GM23338 (cell line): ENCODE measurements at regions not wholly inside any gene's neighbourhood (a gene's known extent, or its start where the extent isn't known, plus 50 kb on each side); places are given as distances from the start of the nearest gene placed in this dataset.

Experiments used
- ATAC-seq: fragments of 200-7000 bp; cut with Tn5 transposase; 3 replicates; pipeline ENCODE4 v1.9.1; 2020
- DNase-seq: peaks from one replicate; pipeline ENCODE4 v3.0.0-alpha.2; 2015; ENCODE audit warnings: low spot score
- H2AFZ ChIP-seq: fragments of 200-600 bp; sonication (generic); 2 replicates; pipeline ENCODE4 v1.8.0; 2016; ENCODE audit warnings: antibody characterized with exemption, mild to moderate bottlenecking, moderate library complexity
- H3F3A ChIP-seq: fragments of 200-600 bp; sonication (generic); replicated peaks from 2 replicates; pipeline ENCODE4 v1.8.0; 2017; ENCODE audit warnings: antibody characterized with exemption, mixed run types, low read depth
- H3K27ac ChIP-seq: fragments of 200-600 bp; sonication (generic); 2 replicates; pipeline ENCODE4 v1.6.1; 2016; ENCODE audit warnings: low read depth
- H3K27me3 ChIP-seq: fragments of 200-600 bp; sonication (generic); 2 replicates; pipeline ENCODE4 v1.8.0; 2016; ENCODE audit warnings: mild to moderate bottlenecking, mixed run types, moderate library complexity; ENCODE audit not compliant: insufficient read depth
- H3K36me3 ChIP-seq: fragments of 200-600 bp; sonication (generic); 2 replicates; pipeline ENCODE4 v1.8.0; 2016; ENCODE audit warnings: mild to moderate bottlenecking; ENCODE audit not compliant: insufficient read depth
- H3K4me1 ChIP-seq: fragments of 200-600 bp; sonication (generic); 2 replicates; pipeline ENCODE4 v1.8.0; 2016; ENCODE audit warnings: mild to moderate bottlenecking, moderate library complexity; ENCODE audit not compliant: insufficient read depth
- H3K4me2 ChIP-seq: fragments of 200-600 bp; sonication (generic); 2 replicates; pipeline ENCODE4 v1.7.1; 2017; ENCODE audit warnings: mixed run types
- H3K4me3 ChIP-seq: fragments of 200-600 bp; sonication (generic); 2 replicates; pipeline ENCODE4 v1.6.1; 2016; ENCODE audit warnings: mixed run types
- H3K79me2 ChIP-seq: fragments of 200-600 bp; sonication (generic); replicated peaks from 2 replicates; pipeline ENCODE4 v1.8.0; 2017; ENCODE audit warnings: mild to moderate bottlenecking; ENCODE audit not compliant: insufficient read depth
- H3K9me2 ChIP-seq: fragments of 200-600 bp; sonication (generic); 2 replicates; pipeline ENCODE4 v1.8.0; 2017; ENCODE audit not compliant: insufficient read depth
- H4K20me1 ChIP-seq: fragments of 200-600 bp; sonication (generic); replicated peaks from 2 replicates; pipeline ENCODE4 v1.8.0; 2017; ENCODE audit warnings: mild to moderate bottlenecking; ENCODE audit not compliant: insufficient read depth
- H3K27ac Mint-ChIP-seq: 2 replicates; pipeline ENCODE4 v1.8.0; 2020; ENCODE audit warnings: inconsistent platforms, mild to moderate bottlenecking, moderate library complexity, mixed read lengths
- H3K27me3 Mint-ChIP-seq: 3 replicates; pipeline ENCODE4 v1.8.0; 2022; ENCODE audit warnings: low read depth, mild to moderate bottlenecking, moderate library complexity, mixed read lengths, inconsistent platforms; ENCODE audit not compliant: insufficient read depth, poor library complexity
- H3K36me3 Mint-ChIP-seq: 3 replicates; pipeline ENCODE4 v1.8.0; 2021; ENCODE audit warnings: low read depth, mild to moderate bottlenecking, inconsistent platforms, moderate library complexity, mixed read lengths
- H3K4me1 Mint-ChIP-seq: 3 replicates; pipeline ENCODE4 v1.8.0; 2020; ENCODE audit warnings: mild to moderate bottlenecking, inconsistent platforms, mixed read lengths
- H3K4me3 Mint-ChIP-seq: 3 replicates; pipeline ENCODE4 v1.8.0; 2021; ENCODE audit warnings: moderate library complexity, mild to moderate bottlenecking, inconsistent platforms, mixed read lengths
- H3K9me3 Mint-ChIP-seq: 3 replicates; pipeline ENCODE4 v1.8.0; 2020; ENCODE audit warnings: moderate library complexity, mild to moderate bottlenecking, inconsistent platforms, mixed read lengths
- CREB1 ChIP-seq: fragments of 250-450 bp; sonication (Bioruptor Pico); IDR thresholded peaks from 2 replicates; pipeline ENCODE4 v1.5.0; 2020; ENCODE audit warnings: low read depth, mild to moderate bottlenecking, moderate library complexity
- ETS1 ChIP-seq: IDR thresholded peaks from 2 replicates; pipeline ENCODE4 v1.6.1; 2016; ENCODE audit warnings: antibody characterized with exemption
- EZH2 ChIP-seq: fragments of 200-600 bp; sonication (generic); IDR thresholded peaks from one replicate; pipeline ENCODE4 v1.8.0; 2017; ENCODE audit warnings: antibody characterized with exemption, mild to moderate bottlenecking, low read depth; ENCODE audit not compliant: unreplicated experiment
- EZH2phosphoT487 ChIP-seq: fragments of 200-600 bp; sonication (generic); IDR thresholded peaks from one replicate; pipeline ENCODE4 v1.8.1; 2018; ENCODE audit warnings: antibody characterized with exemption; ENCODE audit not compliant: unreplicated experiment
- JUNB ChIP-seq: IDR thresholded peaks from one replicate; pipeline ENCODE4 v1.6.1; 2016; ENCODE audit warnings: antibody characterized with exemption; ENCODE audit not compliant: unreplicated experiment
- NANOG ChIP-seq: IDR thresholded peaks from 2 replicates; pipeline ENCODE4 v1.6.1; 2016; ENCODE audit warnings: antibody characterized with exemption, borderline replicate concordance
- POLR2AphosphoS5 ChIP-seq: IDR thresholded peaks from 2 replicates; pipeline ENCODE4 v1.6.1; 2016; ENCODE audit warnings: antibody characterized with exemption, low read depth
- REST ChIP-seq: IDR thresholded peaks from one replicate; pipeline ENCODE4 v1.6.1; 2018; ENCODE audit warnings: antibody characterized with exemption; ENCODE audit not compliant: unreplicated experiment
- STAT1 ChIP-seq: IDR thresholded peaks from one replicate; pipeline ENCODE4 v1.6.1; 2016; ENCODE audit warnings: antibody characterized with exemption; ENCODE audit not compliant: unreplicated experiment
- ZNF114 ChIP-seq: fragments of 250-450 bp; sonication (Bioruptor Pico); IDR thresholded peaks from 2 replicates; pipeline ENCODE4 v1.5.0; 2020; ENCODE audit warnings: mild to moderate bottlenecking, moderate library complexity
- ZNF331 ChIP-seq: fragments of 250-450 bp; sonication (Bioruptor Pico); IDR thresholded peaks from 2 replicates; pipeline ENCODE4 v1.5.0; 2020; ENCODE audit warnings: low read depth, mild to moderate bottlenecking, moderate library complexity
- TF ChIP-seq, protein P1 (sequence below), 2 experiments: fragments of 200-600 bp in 1 of 2; sonication (generic) in 1 of 2; conservative IDR thresholded peaks; 2 replicates each; pipeline versions ENCODE4 v1.5.1 to v1.6.1; 2016 to 2017; ENCODE audit warnings: antibody characterized with exemption in 2 of 2, low read depth in 2 of 2, mild to moderate bottlenecking in 2 of 2, moderate library complexity in 1 of 2
- TF ChIP-seq, protein P2 (sequence below): fragments of 250-450 bp; sonication (Bioruptor Pico); IDR thresholded peaks from 2 replicates; pipeline ENCODE4 v1.5.0; 2020; ENCODE audit warnings: mild to moderate bottlenecking, moderate library complexity

DNA sequence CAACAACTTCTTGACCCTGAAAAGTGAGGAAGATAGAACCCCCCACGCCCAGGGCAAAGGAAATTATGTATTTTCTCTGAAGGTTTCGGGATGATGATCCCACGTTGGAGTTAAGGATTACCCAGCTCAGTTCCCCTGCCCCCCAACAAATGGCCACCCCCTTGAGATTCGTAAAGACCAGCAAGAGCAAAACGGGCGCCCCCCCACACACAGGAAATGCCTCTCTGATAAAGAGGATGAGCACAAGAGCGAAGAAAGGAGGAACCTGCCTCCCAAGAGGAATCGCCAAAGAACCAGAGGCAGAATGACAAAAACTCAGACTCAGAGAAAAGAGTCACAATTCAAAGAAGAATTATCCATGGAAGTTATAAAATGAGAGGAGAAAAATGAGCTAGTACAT, 576.9 kb downstream of the MATN1 start:
- Mint-ChIP-seq H3K27me3 (peaks cover 7% of the 10 kb centered on the region), H3K27ac (no peak overlapping the region), H3K9me3 (peaks cover 65% of the 10 kb centered on the region), H3K4me3 (no peak overlapping the region), H3K36me3 (peaks cover 25% of the 10 kb centered on the region), H3K4me1 (no peaks in the 10 kb centered on the region; the same call in 2 of the 3 replicates)
- H4K20me1 ChIP-seq = no peaks in the 10 kb centered on the region
- H3F3A ChIP-seq = no peaks in the 10 kb centered on the region
- H3K27ac ChIP-seq = no peak overlapping the region
- H3K27me3 ChIP-seq = no peaks in the 10 kb centered on the region
- H3K9me2 ChIP-seq = peaks cover 12% of the 10 kb centered on the region; the same call in 1 of the 2 replicates
- no peaks in the 10 kb centered on the region for H3K79me2 ChIP-seq
- TF ChIP-seq ZNF331 (CRISPR knock-in tag) (no peak), REST (no peak), ETS1 (no peak), JUNB (no peak), EZH2 (no peak), EZH2phosphoT487 (no peak), NANOG (no peak), ZNF114 (CRISPR knock-in tag) (no peak), POLR2AphosphoS5 (no peak), CREB1 (CRISPR knock-in tag) (no peak), STAT1 (no peak)
- TF ChIP-seq, protein P1, sequence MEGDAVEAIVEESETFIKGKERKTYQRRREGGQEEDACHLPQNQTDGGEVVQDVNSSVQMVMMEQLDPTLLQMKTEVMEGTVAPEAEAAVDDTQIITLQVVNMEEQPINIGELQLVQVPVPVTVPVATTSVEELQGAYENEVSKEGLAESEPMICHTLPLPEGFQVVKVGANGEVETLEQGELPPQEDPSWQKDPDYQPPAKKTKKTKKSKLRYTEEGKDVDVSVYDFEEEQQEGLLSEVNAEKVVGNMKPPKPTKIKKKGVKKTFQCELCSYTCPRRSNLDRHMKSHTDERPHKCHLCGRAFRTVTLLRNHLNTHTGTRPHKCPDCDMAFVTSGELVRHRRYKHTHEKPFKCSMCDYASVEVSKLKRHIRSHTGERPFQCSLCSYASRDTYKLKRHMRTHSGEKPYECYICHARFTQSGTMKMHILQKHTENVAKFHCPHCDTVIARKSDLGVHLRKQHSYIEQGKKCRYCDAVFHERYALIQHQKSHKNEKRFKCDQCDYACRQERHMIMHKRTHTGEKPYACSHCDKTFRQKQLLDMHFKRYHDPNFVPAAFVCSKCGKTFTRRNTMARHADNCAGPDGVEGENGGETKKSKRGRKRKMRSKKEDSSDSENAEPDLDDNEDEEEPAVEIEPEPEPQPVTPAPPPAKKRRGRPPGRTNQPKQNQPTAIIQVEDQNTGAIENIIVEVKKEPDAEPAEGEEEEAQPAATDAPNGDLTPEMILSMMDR (conservative IDR thresholded peaks at IDR 0.05; ENCODE audit: low read depth in 2 of 2) = no peak
- TF ChIP-seq, protein P2, sequence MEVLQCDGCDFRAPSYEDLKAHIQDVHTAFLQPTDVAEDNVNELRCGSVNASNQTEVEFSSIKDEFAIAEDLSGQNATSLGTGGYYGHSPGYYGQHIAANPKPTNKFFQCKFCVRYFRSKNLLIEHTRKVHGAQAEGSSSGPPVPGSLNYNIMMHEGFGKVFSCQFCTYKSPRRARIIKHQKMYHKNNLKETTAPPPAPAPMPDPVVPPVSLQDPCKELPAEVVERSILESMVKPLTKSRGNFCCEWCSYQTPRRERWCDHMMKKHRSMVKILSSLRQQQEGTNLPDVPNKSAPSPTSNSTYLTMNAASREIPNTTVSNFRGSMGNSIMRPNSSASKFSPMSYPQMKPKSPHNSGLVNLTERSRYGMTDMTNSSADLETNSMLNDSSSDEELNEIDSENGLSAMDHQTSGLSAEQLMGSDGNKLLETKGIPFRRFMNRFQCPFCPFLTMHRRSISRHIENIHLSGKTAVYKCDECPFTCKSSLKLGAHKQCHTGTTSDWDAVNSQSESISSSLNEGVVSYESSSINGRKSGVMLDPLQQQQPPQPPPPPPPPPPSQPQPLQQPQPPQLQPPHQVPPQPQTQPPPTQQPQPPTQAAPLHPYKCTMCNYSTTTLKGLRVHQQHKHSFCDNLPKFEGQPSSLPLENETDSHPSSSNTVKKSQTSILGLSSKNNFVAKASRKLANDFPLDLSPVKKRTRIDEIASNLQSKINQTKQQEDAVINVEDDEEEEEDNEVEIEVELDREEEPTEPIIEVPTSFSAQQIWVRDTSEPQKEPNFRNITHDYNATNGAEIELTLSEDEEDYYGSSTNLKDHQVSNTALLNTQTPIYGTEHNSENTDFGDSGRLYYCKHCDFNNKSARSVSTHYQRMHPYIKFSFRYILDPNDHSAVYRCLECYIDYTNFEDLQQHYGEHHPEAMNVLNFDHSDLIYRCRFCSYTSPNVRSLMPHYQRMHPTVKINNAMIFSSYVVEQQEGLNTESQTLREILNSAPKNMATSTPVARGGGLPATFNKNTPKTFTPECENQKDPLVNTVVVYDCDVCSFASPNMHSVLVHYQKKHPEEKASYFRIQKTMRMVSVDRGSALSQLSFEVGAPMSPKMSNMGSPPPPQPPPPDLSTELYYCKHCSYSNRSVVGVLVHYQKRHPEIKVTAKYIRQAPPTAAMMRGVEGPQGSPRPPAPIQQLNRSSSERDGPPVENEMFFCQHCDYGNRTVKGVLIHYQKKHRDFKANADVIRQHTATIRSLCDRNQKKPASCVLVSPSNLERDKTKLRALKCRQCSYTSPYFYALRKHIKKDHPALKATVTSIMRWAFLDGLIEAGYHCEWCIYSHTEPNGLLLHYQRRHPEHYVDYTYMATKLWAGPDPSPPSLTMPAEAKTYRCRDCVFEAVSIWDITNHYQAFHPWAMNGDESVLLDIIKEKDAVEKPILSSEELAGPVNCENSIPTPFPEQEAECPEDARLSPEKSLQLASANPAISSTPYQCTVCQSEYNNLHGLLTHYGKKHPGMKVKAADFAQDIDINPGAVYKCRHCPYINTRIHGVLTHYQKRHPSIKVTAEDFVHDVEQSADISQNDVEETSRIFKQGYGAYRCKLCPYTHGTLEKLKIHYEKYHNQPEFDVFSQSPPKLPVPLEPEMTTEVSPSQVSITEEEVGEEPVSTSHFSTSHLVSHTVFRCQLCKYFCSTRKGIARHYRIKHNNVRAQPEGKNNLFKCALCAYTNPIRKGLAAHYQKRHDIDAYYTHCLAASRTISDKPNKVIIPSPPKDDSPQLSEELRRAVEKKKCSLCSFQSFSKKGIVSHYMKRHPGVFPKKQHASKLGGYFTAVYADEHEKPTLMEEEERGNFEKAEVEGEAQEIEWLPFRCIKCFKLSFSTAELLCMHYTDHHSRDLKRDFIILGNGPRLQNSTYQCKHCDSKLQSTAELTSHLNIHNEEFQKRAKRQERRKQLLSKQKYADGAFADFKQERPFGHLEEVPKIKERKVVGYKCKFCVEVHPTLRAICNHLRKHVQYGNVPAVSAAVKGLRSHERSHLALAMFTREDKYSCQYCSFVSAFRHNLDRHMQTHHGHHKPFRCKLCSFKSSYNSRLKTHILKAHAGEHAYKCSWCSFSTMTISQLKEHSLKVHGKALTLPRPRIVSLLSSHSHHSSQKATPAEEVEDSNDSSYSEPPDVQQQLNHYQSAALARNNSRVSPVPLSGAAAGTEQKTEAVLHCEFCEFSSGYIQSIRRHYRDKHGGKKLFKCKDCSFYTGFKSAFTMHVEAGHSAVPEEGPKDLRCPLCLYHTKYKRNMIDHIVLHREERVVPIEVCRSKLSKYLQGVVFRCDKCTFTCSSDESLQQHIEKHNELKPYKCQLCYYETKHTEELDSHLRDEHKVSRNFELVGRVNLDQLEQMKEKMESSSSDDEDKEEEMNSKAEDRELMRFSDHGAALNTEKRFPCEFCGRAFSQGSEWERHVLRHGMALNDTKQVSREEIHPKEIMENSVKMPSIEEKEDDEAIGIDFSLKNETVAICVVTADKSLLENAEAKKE (CRISPR knock-in tag) = no peak
- H3K4me3 ChIP-seq = no peak overlapping the region
- H2AFZ ChIP-seq = no peak overlapping the region
- no peak overlapping the region for H3K4me2 ChIP-seq
- peaks cover 8% of the 10 kb centered on the region; the same call in 1 of the 2 replicates for H3K36me3 ChIP-seq
- no peaks in the 10 kb centered on the region for H3K4me1 ChIP-seq
- ATAC-seq = no peak
- no peak for DNase-seq
